ENCODE measurements at regions not wholly inside any gene's neighbourhood (a gene's known extent, or its start where the extent isn't known, plus 50 kb on each side); places are given as distances from the start of the nearest gene placed in this dataset.

DNA sequence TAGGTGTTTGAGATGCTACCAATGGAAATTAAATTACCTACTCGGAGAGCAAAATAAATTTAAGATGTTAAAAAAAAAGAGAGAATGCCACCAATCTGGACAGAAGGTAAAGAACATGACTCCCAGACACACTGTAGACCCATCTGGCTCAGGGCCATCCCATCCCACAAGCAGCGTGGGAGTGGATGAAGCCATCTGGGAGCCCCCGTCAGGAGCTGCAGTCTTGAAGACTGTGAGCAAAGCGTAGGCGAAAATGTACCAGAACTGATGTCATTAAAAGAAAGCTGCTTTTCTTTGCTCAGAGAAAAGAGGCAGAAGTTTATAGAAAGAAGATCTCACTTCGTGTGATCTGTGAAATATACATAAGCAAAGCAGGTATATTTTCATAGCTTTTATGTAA, 815.7 kb downstream of the QKI start:
- TF ChIP-seq, protein P1, sequence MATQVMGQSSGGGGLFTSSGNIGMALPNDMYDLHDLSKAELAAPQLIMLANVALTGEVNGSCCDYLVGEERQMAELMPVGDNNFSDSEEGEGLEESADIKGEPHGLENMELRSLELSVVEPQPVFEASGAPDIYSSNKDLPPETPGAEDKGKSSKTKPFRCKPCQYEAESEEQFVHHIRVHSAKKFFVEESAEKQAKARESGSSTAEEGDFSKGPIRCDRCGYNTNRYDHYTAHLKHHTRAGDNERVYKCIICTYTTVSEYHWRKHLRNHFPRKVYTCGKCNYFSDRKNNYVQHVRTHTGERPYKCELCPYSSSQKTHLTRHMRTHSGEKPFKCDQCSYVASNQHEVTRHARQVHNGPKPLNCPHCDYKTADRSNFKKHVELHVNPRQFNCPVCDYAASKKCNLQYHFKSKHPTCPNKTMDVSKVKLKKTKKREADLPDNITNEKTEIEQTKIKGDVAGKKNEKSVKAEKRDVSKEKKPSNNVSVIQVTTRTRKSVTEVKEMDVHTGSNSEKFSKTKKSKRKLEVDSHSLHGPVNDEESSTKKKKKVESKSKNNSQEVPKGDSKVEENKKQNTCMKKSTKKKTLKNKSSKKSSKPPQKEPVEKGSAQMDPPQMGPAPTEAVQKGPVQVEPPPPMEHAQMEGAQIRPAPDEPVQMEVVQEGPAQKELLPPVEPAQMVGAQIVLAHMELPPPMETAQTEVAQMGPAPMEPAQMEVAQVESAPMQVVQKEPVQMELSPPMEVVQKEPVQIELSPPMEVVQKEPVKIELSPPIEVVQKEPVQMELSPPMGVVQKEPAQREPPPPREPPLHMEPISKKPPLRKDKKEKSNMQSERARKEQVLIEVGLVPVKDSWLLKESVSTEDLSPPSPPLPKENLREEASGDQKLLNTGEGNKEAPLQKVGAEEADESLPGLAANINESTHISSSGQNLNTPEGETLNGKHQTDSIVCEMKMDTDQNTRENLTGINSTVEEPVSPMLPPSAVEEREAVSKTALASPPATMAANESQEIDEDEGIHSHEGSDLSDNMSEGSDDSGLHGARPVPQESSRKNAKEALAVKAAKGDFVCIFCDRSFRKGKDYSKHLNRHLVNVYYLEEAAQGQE (IDR thresholded peaks at IDR 0.05; ENCODE audit: low read depth): no peak
- TF ChIP-seq TCF12 (IDR thresholded peaks at IDR 0.05; ENCODE audit: low read depth): no peak
- TF ChIP-seq, protein P2, sequence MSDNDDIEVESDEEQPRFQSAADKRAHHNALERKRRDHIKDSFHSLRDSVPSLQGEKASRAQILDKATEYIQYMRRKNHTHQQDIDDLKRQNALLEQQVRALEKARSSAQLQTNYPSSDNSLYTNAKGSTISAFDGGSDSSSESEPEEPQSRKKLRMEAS (IDR thresholded peaks at IDR 0.05): no peak
- no peak for TF ChIP-seq YY1 (IDR thresholded peaks at IDR 0.05; ENCODE audit: low read depth)
- TF ChIP-seq, protein P3, sequence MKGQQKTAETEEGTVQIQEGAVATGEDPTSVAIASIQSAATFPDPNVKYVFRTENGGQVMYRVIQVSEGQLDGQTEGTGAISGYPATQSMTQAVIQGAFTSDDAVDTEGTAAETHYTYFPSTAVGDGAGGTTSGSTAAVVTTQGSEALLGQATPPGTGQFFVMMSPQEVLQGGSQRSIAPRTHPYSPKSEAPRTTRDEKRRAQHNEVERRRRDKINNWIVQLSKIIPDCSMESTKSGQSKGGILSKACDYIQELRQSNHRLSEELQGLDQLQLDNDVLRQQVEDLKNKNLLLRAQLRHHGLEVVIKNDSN (IDR thresholded peaks at IDR 0.05): no peak
- TF ChIP-seq EP300 (IDR thresholded peaks at IDR 0.05; ENCODE audit: borderline replicate concordance): no peak
- no peak for TF ChIP-seq CEBPB (IDR thresholded peaks at IDR 0.05)
- TF ChIP-seq FOXM1 (IDR thresholded peaks at IDR 0.05; ENCODE audit: borderline replicate concordance, low read depth): no peak
- no peak for TF ChIP-seq ZBTB7A (IDR thresholded peaks at IDR 0.05; ENCODE audit: low read depth)
- no peak for TF ChIP-seq CREB1 (IDR thresholded peaks at IDR 0.05; ENCODE audit: low read depth)
- TF ChIP-seq RAD21 (IDR thresholded peaks at IDR 0.05; ENCODE audit: low read depth): no peak
- TF ChIP-seq TAF1 (IDR thresholded peaks at IDR 0.05; ENCODE audit: low read depth): no peak
- TF ChIP-seq EGR1 (IDR thresholded peaks at IDR 0.05): no peak
- TF ChIP-seq TEAD4 (IDR thresholded peaks at IDR 0.05): no peak
